ENCODE measurements at regions not wholly inside any gene's neighbourhood (a gene's known extent, or its start where the extent isn't known, plus 50 kb on each side); places are given as distances from the start of the nearest gene placed in this dataset.

DNA sequence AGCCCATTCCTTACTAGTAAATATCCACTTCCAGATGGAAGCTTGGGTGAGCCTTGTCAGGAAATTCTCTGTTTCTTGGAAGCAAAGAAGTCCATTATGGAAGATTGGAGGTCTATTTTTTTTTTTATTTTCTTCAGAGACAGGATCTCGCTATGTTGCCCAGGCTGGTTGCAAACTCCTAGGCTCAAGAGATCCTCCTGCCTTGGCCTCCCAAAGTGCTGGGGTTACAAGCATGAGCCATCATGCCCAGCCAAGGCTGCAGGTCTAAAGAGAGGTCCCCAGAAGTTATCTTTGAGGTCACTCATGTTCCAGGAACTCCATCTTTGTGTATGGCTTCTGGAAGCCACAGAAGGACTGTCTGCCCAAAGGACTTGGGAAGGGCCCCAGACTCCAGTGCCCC is 255.3 kb downstream of the LY86 start:
- DNase-seq: no peak

DNA sequence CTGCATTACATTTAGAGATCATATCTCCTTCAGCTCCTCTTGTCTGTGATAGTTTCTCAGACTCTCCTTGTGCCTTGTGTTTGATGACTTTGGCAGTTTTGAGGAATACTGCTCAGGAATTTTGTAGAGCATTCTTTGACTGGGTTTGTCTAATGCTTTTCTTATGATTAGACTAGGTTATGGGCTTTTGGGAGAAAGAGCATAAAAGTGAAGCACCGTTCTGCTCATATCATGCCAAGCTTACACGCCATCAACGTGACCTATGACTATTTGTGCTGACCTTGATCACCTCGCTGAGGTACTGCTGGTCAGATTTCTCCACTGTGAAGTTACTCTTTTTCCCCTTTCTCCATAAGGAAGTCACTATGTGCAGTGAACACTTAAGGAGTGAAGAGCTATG is 256.0 kb downstream of the LY86 start:
- no peak for DNase-seq

DNA sequence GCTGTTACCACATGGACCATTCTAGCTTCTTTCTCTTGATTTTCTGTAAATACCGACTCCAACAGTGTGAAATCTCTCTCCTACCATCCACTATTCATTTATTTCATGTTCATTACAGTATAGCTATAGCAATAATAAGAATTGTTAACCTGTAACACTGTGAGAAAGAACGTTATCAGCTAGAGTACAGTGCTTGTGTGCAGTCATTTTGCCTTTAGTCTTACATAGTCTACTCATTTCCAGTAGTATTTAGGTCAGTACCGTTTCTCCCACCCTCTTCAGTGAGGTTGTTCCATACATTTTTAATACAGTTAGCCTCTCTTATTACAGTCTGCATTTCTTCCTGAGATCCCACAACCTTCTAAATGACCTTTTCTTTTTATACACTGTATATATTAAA is 257.1 kb downstream of the LY86 start:
- no peak for DNase-seq

DNA sequence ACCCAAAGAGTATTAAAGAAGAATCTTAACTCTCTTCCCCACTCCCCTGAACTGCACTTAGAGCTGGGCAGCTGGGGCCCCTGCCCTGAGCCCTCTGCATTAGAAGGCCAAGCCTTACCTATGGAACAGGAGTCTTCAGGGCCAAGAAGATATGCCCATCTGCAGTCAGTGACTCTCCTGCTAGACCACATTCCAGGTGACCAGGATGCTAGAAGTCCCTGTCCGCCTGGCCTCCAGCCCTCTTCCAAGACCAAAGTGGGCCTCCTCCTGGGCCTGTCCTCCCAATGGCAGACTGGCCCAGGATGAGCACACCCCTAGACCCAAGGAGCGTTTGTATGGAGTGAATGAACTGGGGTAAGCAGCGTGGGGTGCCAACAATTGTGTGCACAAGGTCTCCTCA is 259.1 kb downstream of the LY86 start:
- DNase-seq: no peak

DNA sequence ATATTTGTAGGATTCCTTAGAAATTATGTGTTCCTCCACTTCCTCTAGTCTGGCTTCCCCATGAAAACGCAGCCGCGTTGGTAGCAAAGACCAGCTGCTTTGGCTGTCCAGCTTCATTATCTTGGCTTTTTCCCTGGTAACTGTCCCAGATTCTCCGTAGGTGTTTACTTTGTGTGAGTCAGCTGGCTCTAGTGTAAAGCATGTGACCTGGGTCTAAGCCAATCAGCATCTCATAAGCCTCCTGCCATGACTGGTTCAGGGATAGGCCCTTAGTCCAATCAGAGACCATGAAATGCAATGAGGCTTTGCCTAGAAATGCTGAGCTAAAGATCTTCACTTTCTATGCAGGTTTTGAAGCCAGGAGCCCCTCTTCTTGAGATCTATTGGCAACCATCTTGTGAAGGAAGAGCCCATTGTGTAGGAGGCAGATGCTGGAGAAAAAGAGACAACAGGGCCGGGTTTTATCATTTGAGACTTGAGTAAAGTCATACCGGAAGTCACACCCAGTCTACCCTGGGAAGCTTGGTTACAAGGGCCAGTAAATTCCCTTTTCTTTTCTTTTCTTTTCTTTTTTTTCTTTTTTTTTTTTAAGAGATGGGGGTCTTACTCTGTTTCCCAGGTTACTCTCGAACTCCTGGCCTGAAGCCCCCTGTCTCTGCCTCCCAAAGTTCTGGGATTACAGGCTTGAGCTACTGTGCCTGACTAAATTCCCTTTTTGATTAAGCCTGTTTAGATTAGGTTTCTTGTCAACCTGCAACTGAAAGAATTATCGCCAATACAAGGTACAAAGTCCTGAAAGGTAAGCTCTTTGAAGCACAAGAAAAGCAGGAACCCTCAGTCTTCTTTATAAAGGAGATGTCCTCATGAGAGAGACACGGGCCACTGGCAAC is 256.5 kb upstream of the RREB1 start:
- peak; percentile 21 for DNase-seq

DNA sequence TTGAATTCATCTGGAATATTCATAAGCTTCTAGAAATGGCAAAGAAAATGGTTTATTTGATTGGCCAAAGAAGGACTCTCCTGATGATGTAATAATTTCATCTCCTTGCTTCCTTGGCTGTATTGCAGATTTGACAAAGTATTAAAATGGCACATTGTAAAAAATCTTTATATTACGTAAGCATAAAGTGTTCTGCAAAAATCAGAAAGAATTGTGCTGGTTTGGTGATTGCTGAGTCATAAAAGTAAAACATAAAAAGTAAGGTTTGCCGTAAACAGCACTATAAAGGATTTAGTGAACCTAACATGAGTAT is 255.9 kb upstream of the RREB1 start:
- no peak for DNase-seq

DNA sequence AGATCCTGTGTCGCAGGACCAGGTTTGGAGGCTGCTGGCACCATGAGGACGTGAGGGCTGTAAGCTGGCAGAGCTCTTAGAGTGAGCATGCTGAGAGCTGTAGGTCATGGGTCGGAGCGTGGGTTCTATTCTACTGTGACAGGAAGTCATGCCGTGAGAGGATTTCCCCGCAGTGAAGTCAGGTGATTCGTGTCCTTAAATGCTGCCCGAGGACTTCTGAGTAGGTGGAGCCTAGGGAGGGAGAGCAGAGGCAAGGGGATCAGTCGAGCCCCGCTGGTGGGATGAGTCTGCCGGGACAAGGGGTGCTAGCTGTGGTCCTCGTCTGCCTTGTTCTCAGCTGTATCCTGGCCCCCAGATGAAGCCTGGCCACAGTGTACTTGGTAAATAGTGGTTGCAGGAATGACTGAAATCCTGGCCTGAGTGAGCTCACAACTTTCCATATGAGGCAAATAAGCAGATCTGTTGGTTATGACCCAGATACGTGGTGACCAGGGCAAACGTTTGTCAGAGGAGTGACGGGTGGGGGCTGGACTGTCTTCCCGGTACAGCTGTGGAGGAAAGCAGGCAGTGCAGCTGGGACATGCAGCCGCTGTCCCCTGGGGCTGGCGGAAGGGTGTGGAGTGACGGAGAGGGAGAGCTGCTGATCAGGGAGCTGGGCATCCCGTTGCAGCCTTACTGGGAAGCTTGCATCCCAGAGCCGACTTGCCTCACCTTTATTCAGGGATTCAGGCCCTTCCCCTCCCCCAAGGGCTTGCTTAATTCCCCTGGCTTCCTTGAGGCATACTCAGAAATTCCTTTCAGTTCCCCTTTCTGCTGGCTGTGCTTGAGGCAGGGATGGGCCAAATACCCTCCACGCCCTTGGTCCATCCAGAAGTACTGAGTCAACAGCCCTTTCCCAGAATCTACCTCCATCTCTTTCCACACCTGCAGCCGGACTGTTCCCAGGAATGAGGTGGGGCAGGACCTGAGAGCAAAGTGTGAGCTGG is 250.9 kb upstream of the RREB1 start:
- DNase-seq: peak; percentile 73

DNA sequence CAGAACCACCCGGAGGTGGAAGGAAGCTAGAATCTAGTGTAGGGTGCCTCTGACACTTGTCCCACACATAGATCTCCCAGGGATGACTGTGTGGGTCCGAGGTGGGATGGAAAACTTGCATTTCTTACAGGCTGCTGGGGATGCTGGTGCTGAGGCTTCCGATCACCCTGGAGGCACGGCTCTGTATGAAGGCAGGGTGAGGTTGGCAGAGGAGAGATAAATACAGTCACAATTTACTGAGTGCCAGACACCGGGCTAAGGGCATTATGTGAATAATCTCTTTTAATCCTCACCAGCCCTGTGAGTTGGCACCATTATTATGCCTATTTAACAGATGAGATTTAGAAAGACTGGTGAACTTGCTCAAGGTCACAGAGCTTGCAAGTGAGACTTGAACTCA is 250.2 kb upstream of the RREB1 start:
- DNase-seq: no peak

DNA sequence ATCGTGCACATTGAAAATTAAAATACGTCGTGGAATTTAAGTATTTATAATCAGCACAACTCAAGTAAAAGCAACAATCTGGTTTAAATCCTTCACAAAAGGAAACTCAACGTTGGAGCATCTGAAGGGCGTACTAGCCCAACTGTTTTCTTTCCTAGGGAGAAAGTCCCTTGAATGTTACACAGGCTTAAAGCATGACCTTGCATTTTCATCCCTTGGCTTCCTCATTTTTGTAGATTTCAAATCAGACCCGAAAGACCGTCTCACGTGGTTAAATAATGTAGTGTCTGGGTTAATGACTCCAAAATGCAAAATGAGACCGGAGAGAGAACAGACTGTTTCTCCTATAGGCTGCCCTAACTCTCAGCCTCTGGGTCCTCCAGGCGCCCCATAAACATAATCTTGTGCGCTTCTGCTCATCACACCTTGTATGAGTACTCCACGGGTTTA is 249.2 kb upstream of the RREB1 start:
- DNase-seq: no peak

DNA sequence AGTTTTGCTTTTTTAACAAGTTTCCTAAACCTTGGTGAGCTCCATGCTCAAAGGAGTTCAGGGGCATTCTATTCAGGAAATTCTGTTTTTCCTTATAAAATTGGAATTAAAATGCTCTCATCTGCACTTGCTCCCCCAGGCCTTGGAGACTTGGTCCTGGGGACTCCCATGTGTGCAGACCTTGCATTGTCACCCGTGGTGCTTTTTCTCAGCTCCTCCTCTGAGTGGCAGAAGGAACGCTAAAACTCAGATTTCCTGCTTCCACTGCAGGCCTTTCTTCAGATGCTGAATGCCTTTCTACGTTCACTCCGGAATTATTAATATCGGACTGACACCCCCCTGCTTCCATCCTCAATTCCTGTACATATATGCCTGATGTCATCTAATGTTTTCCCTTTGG is 248.7 kb upstream of the RREB1 start:
- DNase-seq: no peak

DNA sequence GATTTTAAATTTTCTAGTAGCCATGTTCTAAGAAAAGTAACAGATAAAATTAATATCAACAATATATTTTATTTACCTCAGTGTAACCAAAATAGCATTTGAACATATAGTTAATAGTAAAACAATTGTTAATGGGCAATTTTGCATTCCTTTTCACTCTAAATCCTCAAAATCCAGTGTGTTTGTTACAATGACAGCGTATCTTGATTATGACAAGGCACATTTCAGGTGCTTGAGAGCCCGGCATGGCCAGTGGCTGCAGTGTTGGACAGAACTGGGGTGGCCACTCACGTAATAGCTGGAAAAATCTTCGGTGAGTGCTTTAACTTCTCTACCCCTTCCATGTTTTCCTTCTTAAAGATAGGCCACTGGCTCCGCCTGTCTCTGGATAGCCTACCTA is 248.0 kb upstream of the RREB1 start:
- no peak for DNase-seq

DNA sequence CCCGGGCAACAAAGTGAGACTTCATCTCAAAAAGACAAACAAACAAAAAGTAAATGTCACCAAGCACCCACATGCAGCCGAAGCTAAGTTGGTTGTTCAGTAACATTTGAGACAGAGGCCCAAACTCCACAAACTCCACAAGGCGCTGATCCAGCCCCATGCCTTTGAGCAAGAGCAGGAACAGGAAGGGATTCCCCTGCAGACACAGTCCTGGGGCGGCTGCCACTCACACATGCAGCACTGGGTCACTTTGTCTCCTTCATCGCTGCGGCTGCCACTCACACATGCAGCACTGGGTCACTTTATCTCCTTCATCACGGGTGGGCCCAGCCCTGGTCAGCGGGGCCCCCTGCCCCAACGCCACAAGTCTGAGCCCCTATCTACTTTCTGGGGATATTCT is 246.9 kb upstream of the RREB1 start:
- no peak for DNase-seq

DNA sequence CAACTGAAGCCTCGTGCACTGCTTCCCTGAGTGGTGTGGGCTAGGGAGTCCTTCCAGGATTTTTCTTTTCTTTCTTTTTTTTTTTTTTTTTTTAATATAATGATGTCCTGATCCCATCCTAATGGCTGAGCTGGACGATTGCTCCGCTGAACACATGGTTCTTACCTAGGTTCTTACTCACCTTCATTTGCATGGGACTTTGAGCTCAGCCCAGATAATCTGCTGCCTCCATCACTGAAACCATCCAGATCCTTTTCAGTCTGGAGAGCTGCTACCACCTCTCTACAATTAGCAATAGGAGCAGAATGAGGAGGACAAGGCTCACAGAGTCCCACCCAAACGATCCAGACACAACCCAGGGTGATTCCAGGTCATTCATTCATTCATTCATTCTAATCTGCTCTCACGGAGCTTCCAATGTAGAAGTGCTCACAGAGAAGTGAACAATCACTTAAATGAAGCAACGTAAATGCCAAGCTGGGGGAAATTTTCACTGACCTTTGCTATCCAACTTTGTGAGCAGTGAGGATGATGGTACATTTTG is 246.3 kb upstream of the RREB1 start:
- no peak for DNase-seq

DNA sequence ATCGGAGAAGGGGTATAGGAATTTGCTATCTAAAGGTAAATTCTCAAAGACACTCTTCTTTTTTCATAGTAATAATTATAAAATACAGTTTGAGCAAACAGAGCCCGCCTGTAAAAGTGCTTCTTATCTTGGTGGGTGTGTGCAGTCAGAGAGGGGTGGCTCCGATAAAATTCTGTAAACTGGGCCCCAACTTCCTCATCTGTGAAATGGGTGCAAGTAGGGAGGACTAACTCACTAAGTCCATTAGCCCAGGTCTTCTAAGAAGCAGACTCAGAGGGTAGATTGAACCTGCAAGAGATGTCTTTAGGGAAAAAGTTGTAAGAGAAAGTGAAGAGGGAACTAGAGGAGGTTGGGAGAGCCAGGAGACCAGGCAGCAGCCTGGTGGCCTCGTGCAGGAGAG is 245.8 kb upstream of the RREB1 start:
- DNase-seq: no peak

DNA sequence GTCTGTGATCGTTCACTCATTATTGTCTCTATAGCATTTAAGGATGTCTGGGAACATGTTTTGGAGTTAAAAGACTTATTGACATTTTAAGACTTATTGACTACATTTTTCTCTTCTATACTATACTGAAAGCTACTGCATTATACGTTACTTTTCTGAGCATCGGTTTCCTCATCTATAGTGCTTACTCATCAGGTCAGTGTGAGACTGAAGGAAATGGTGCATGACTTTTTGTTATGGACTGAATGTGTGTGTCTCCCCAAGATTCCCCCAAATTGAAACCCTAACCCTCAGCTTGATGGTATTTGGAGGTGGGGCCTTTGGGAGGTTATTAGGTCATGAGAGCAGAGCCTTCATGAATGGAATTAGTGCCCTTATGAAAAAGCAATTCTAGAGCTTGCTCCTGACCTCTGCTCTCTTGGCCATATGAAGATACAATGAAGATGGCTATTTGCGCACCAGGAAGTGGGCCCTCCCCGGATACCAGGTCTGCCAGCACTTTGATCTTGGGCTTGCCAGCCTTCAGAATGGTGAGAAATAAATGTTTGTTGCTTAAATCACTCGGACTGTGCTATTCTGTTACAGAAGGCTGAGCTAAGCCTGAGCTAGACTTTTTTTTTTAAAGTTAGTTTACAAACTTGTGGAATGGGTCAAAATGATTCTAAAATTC is 243.7 kb upstream of the RREB1 start:
- no peak for DNase-seq

DNA sequence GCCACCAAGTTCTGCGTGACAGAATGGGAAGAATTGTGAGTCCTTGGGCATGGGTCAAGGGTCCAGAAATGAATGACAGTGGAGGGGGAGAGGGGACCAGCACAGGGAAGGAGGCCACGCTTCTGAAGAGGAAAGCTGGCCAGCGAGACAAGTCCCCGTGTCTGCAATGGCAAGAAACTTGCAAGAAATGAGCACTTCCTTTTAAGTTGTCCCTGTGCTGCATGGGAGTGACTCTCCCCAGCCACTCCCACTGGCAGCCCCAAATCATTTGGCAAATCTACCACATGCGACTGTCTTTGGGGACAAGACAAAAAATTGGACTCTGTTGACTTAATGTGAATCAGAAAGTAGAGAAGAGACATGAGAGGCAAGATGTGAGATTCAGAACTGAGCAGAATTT is 242.2 kb upstream of the RREB1 start:
- DNase-seq: no peak

DNA sequence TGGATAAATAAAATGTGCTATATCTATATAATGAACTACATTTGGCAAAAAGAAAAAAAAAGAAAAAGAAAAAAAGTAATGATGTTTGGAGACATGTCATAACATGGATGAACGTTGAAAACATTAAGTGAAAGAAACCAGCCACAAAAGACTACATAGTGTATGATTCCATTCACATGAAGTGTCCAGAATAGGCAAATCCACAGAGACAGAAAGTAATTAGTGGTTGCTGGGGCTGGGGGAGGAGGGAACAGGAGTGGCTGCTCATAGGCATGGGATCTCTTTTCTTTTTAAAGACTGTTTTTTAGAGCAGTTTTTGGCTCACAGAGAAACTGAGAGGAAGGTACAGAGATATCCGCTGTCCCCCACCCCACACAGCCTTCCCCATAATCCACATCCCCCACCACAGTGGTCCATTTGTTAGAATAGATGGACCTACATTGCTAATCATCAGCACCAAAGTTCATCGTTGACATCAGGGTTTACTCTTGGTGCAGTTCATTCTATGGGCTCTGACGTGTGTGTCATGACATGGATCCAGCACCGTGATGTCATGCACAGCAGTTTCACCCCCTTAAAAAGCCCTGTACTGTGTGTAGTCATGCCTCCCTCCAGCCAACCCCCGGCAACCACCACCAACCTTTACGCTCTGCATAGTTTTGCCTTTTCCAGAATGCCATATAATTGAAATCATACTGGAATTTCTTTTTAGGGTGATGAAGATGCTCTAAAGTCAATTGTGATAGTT is 240.9 kb upstream of the RREB1 start:
- no peak for DNase-seq

DNA sequence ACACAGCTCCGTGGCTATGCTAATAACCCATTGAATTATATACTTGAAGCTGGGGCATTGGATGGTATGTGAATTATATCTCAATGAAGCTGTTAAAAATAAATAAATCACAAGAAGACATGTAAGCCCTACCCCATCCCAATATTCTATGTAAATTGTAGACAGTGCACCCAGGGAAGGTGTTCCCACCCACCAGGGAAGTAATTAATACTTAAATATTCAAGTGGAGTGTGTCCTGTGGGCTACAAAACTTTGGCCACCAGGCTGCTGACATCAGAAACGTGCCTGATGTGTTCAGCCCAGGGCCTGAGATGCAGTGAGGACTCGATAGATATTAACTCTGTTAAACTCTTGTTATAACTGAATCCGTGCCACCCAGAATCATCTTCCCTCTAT is 240.4 kb upstream of the RREB1 start:
- DNase-seq: no peak

DNA sequence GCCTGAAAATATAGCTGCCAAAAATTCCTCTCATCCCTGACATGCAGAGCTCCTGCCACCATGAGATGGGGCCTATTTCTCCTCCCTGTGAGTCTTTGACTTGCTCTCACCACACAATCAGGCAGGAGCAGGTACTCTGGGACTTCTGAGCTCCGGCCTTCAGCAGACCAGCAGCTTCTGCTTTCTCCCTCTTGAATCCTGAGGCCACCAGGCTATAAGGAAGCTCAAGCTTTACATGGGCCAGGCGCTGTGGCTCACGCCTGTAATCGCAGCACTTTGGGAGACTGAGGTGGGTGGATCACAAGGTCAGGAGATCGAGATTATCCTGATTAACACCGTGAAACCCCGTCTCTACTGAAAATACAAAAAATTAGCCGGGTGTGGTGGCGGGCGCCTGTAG is 238.7 kb upstream of the RREB1 start:
- DNase-seq: no peak

DNA sequence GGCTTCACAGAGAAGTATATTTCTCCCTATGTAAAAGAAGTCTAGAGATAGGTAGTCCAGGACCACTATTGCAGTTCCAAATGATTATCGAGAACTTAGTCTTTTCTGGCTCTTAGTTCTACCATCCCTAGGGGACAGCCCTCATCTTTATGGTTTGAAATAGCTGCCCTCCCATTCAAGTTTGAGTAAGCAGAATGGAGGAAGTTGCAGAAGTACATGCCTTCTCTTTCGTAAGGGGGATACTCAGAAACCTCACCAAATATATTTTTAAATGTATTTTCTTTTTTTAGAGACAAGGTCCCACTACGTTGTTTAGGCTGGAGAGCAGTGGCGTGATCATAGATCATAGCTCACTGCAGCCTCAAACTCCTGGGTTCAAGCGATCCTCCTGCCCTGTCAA is 236.8 kb upstream of the RREB1 start:
- no peak for DNase-seq

DNA sequence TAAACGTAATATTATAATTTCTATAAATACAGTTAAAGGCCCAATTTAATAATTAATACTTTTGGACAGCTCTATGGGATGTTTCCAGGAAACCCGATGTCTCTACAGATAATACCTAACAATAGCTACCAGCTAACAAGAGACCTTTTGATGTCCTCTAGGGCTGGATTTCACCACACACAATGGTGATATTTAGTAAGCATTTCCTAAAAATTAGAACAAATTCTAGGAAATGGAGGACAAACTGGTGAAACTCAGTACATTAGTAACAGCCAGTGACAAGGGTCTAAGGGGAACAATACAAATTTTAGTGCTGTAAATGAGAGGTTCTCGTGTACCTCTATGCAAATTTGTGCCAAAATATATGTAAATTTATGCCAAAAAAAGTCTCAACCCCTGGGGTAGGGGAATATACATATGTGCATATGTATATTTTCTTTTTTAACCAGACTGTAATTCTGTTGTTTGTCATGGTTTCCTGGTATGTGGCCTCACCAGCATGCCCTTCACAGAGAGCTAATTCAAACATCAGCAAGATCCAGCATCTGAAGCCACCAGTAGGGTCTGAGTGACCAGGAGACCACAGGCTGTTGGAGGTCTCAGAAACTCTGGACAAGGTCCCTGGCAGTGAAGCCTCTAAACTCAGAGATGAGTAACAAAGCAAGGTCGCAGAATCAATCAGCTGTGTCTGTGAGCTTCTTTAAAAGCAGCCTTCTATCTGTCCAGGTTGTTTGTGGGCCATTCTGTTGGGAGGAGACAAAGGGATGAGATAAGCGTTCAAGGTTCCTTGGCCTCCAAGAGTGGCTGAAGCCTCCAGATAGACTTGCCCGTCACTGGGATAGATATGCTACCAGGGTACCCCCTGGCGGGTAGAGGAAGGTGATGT is 235.1 kb upstream of the RREB1 start:
- DNase-seq: no peak

Data from activated CD4-positive, alpha-beta T cell treated with anti-CD3 and anti-CD28 coated beads, Interleukin-10, Interleukin-2, amounts not matched to agents 100 ng/mL and 50 ng/mL, durations not matched to agents 16 hours and 8 hours (primary cell).